HG03159 (cell line): ENCODE measurements at regions not wholly inside any gene's neighbourhood (a gene's known extent, or its start where the extent isn't known, plus 50 kb on each side); places are given as distances from the start of the nearest gene placed in this dataset.
"Not testable (repeated sequence)": the region's sequence is repeated elsewhere in the genome, so short reads cannot be mapped to it uniquely, and the experiment has no call there.

Source experiments
- ATAC-seq: cut with Tn5 transposase; IDR thresholded peaks from one replicate; pipeline ENCODE4 v1.9.1; 2021; ENCODE audit warnings: mild to moderate bottlenecking, moderate library complexity; ENCODE audit not compliant: unreplicated experiment

- ATAC-seq = not testable (repeated sequence)
These were observed 362.1 kb downstream of the TYW1 start for GRCh38 chr7:67358738-67359137.

- no peak for ATAC-seq
These were observed 363.3 kb downstream of the TYW1 start for GRCh38 chr7:67359900-67360299.

- ATAC-seq = no peak
These were observed 364.5 kb downstream of the TYW1 start for GRCh38 chr7:67361150-67361549.

GRCh38 chr7:67364441-67365017 is 367.9 kb downstream of the TYW1 start:
- no peak for ATAC-seq

GRCh38 chr7:67371429-67372305 is 375.0 kb downstream of the TYW1 start:
- peak; percentile 97 for ATAC-seq

- not testable (repeated sequence) for ATAC-seq
These were observed 376.8 kb downstream of the TYW1 start for GRCh38 chr7:67373389-67373788.

GRCh38 chr7:67375427-67375826 is 378.8 kb downstream of the TYW1 start:
- no peak for ATAC-seq

- peak; percentile 92 for ATAC-seq
These were observed 381.6 kb downstream of the TYW1 start for GRCh38 chr7:67377939-67378862.

GRCh38 chr7:67380326-67380725 is 383.7 kb downstream of the TYW1 start:
- no peak for ATAC-seq

- ATAC-seq = no peak
These were observed 384.2 kb downstream of the TYW1 start for GRCh38 chr7:67380858-67381257.

- ATAC-seq = no peak
These were observed 391.2 kb downstream of the TYW1 start for GRCh38 chr7:67387851-67388250.

GRCh38 chr7:67391168-67391567 is 394.5 kb downstream of the TYW1 start:
- no peak for ATAC-seq

GRCh38 chr7:67392596-67393438 is 396.2 kb downstream of the TYW1 start:
- ATAC-seq = no peak

- no peak for ATAC-seq
These were observed 397.3 kb downstream of the TYW1 start for GRCh38 chr7:67393903-67394302.

GRCh38 chr7:67398916-67399315 is 402.3 kb downstream of the TYW1 start:
- no peak for ATAC-seq

- ATAC-seq = no peak
These were observed 404.9 kb downstream of the TYW1 start for GRCh38 chr7:67401492-67401891.

GRCh38 chr7:67402280-67402679 is 405.6 kb downstream of the TYW1 start:
- ATAC-seq = no peak

GRCh38 chr7:67406976-67407375 is 410.3 kb downstream of the TYW1 start:
- no peak for ATAC-seq

GRCh38 chr7:67407392-67408071 is 410.9 kb downstream of the TYW1 start:
- no peak for ATAC-seq

GRCh38 chr7:67408109-67408508 is 411.5 kb downstream of the TYW1 start:
- ATAC-seq = no peak
